ENCODE measurements at regions not wholly inside any gene's neighbourhood (a gene's known extent, or its start where the extent isn't known, plus 50 kb on each side); places are given as distances from the start of the nearest gene placed in this dataset.

- TF ChIP-seq CTCF (IDR thresholded peaks at IDR 0.05) (no peak), POLR2AphosphoS5 (IDR thresholded peaks at IDR 0.05) (no peak)
Observed at GRCh38 chr6:163738304-163738703, 323.8 kb downstream of the QKI start.
